OCI-LY7 (cell line): ENCODE measurements at regions not wholly inside any gene's neighbourhood (a gene's known extent, or its start where the extent isn't known, plus 50 kb on each side); places are given as distances from the start of the nearest gene placed in this dataset.

ENCODE experiments used
- CTCF ChIP-seq: fragments of 200-600 bp; sonication (generic); conservative IDR thresholded peaks from 2 replicates; pipeline ENCODE4 v1.5.1; 2014; ENCODE audit warnings: mild to moderate bottlenecking, antibody characterized with exemption, low read length, moderate library complexity, mixed read lengths
- EZH2phosphoT487 ChIP-seq: fragments of 200-600 bp; sonication (generic); IDR thresholded peaks from 2 replicates; pipeline ENCODE4 v1.6.1; 2018; ENCODE audit warnings: low read depth, borderline replicate concordance, mild to moderate bottlenecking, mixed run types, antibody characterized with exemption, low read length, moderate library complexity, mixed read lengths

- no peak for TF ChIP-seq CTCF
- no peak for TF ChIP-seq EZH2phosphoT487
Observed at GRCh38 chr4:148814030-148814429, 371.8 kb upstream of the NR3C2 start.
